GM18909 (cell line): ENCODE measurements at regions not wholly inside any gene's neighbourhood (a gene's known extent, or its start where the extent isn't known, plus 50 kb on each side); places are given as distances from the start of the nearest gene placed in this dataset.

Experiments used
- ATAC-seq: cut with Tn5 transposase; IDR thresholded peaks from one replicate; pipeline ENCODE4 v1.9.1; 2021; ENCODE audit warnings: mild to moderate bottlenecking; ENCODE audit not compliant: unreplicated experiment, poor library complexity

- ATAC-seq = peak; percentile 63
Observed at GRCh38 chr2:54387059-54387991, 68.8 kb upstream of the SPTBN1 start.

GRCh38 chr2:54388076-54388475, 68.1 kb upstream of the SPTBN1 start:
- no peak for ATAC-seq

GRCh38 chr2:54392555-54393324, 63.4 kb upstream of the SPTBN1 start:
- no peak for ATAC-seq

- ATAC-seq = peak; percentile 84
Observed at GRCh38 chr2:54394392-54394791, 61.7 kb upstream of the SPTBN1 start.

GRCh38 chr2:54396107-54396506, 60.0 kb upstream of the SPTBN1 start:
- ATAC-seq = no peak

GRCh38 chr2:54396798-54397197, 59.3 kb upstream of the SPTBN1 start:
- no peak for ATAC-seq

GRCh38 chr2:54397426-54397825, 58.7 kb upstream of the SPTBN1 start:
- ATAC-seq = no peak

- no peak for ATAC-seq
Observed at GRCh38 chr2:54401554-54401953, 54.6 kb upstream of the SPTBN1 start.

- no peak for ATAC-seq
Observed at GRCh38 chr2:54402350-54402749, 53.8 kb upstream of the SPTBN1 start.

GRCh38 chr2:54403512-54404238, 52.5 kb upstream of the SPTBN1 start:
- ATAC-seq = no peak

- ATAC-seq = peak; percentile 52
Observed at GRCh38 chr2:54404270-54404669, 51.9 kb upstream of the SPTBN1 start.

- no peak for ATAC-seq
Observed at GRCh38 chr2:54406031-54406430, 50.1 kb upstream of the SPTBN1 start.
